HUES48 (cell line): ENCODE measurements at regions not wholly inside any gene's neighbourhood (a gene's known extent, or its start where the extent isn't known, plus 50 kb on each side); places are given as distances from the start of the nearest gene placed in this dataset.

Source experiments
- H3K27ac ChIP-seq: one replicate; pipeline ENCODE4 v1.7.0; 2013; ENCODE audit warnings: low read depth, low read length, inconsistent platforms
- H3K27me3 ChIP-seq: 2 replicates; pipeline ENCODE4 v1.6.1; 2013; ENCODE audit warnings: mild to moderate bottlenecking, low read length; ENCODE audit not compliant: control insufficient read depth, insufficient read depth
- H3K36me3 ChIP-seq: 2 replicates; pipeline ENCODE4 v1.6.1; 2013; ENCODE audit warnings: low read length; ENCODE audit not compliant: control insufficient read depth, insufficient read depth
- H3K4me1 ChIP-seq: 2 replicates; pipeline ENCODE4 v1.6.1; 2013; ENCODE audit warnings: mild to moderate bottlenecking, low read length; ENCODE audit not compliant: control insufficient read depth, insufficient read depth
- H3K4me3 ChIP-seq: 2 replicates; pipeline ENCODE4 v1.5.1; 2013; ENCODE audit warnings: mild to moderate bottlenecking, low read depth, low read length
- H3K9ac ChIP-seq: 2 replicates; pipeline ENCODE4 v1.6.1; 2013; ENCODE audit warnings: mild to moderate bottlenecking, low read depth, low read length, moderate library complexity
- H3K9me3 ChIP-seq: 2 replicates; pipeline ENCODE4 v1.6.1; 2013; ENCODE audit warnings: low read length; ENCODE audit not compliant: control insufficient read depth, insufficient read depth

GRCh38 chr6:9112544-9112943 lies 677.2 kb upstream of the SLC35B3 start:
- H3K4me3 ChIP-seq: no peak overlapping the region
- H3K9ac ChIP-seq: no peak overlapping the region
- H3K36me3 ChIP-seq: no peaks in the 10 kb centered on the region
- H3K27ac ChIP-seq: no peak overlapping the region
- H3K27me3 ChIP-seq: no peaks in the 10 kb centered on the region
- peaks cover 7% of the 10 kb centered on the region for H3K4me1 ChIP-seq
- H3K9me3 ChIP-seq: no peaks in the 10 kb centered on the region

GRCh38 chr6:9103876-9104521 lies 668.7 kb upstream of the SLC35B3 start:
- H3K27me3 ChIP-seq: no peaks in the 10 kb centered on the region
- H3K27ac ChIP-seq: no peak overlapping the region
- no peak overlapping the region for H3K9ac ChIP-seq
- H3K4me1 ChIP-seq: no peaks in the 10 kb centered on the region
- H3K9me3 ChIP-seq: no peaks in the 10 kb centered on the region
- H3K36me3 ChIP-seq: no peaks in the 10 kb centered on the region
- H3K4me3 ChIP-seq: no peak overlapping the region

GRCh38 chr6:9101920-9102319 lies 666.6 kb upstream of the SLC35B3 start:
- Histone ChIP-seq H3K9me3 (no peaks in the 10 kb centered on the region), H3K9ac (no peak overlapping the region), H3K4me1 (no peaks in the 10 kb centered on the region), H3K27ac (no peak overlapping the region), H3K36me3 (no peaks in the 10 kb centered on the region), H3K4me3 (no peak overlapping the region), H3K27me3 (no peaks in the 10 kb centered on the region)

GRCh38 chr6:9100869-9101580 lies 665.7 kb upstream of the SLC35B3 start:
- H3K27ac ChIP-seq: no peak overlapping the region

GRCh38 chr6:9095729-9096128 lies 660.4 kb upstream of the SLC35B3 start:
- Histone ChIP-seq H3K36me3 (no peaks in the 10 kb centered on the region), H3K4me1 (peaks cover 5% of the 10 kb centered on the region; the same call in 1 of the 2 replicates), H3K9me3 (no peaks in the 10 kb centered on the region), H3K27ac (no peak overlapping the region), H3K27me3 (no peaks in the 10 kb centered on the region), H3K9ac (no peak overlapping the region), H3K4me3 (no peak overlapping the region)

More at GRCh38 chr6:9100869-9101580, 665.7 kb upstream of the SLC35B3 start:
- H3K4me3 ChIP-seq: no peak overlapping the region
- no peaks in the 10 kb centered on the region for H3K9me3 ChIP-seq
- no peaks in the 10 kb centered on the region for H3K4me1 ChIP-seq
- H3K36me3 ChIP-seq: no peaks in the 10 kb centered on the region
- H3K9ac ChIP-seq: no peak overlapping the region
- H3K27me3 ChIP-seq: no peaks in the 10 kb centered on the region

GRCh38 chr6:9095137-9095536 lies 659.8 kb upstream of the SLC35B3 start:
- Histone ChIP-seq H3K4me1 (peaks cover 5% of the 10 kb centered on the region; the same call in 1 of the 2 replicates), H3K27ac (no peak overlapping the region), H3K36me3 (no peaks in the 10 kb centered on the region), H3K9me3 (no peaks in the 10 kb centered on the region), H3K27me3 (no peaks in the 10 kb centered on the region), H3K9ac (no peak overlapping the region), H3K4me3 (no peak overlapping the region)

- H3K4me3 ChIP-seq: no peak overlapping the region
- peaks cover 9% of the 10 kb centered on the region for H3K4me1 ChIP-seq
- H3K9ac ChIP-seq: no peak overlapping the region
- H3K27me3 ChIP-seq: no peaks in the 10 kb centered on the region
- no peak overlapping the region for H3K27ac ChIP-seq
- H3K9me3 ChIP-seq: no peaks in the 10 kb centered on the region
- H3K36me3 ChIP-seq: no peaks in the 10 kb centered on the region
These were observed 654.4 kb upstream of the SLC35B3 start for GRCh38 chr6:9089724-9090123.

- no peak overlapping the region for H3K4me3 ChIP-seq
- H3K9ac ChIP-seq: no peak overlapping the region
- H3K9me3 ChIP-seq: no peaks in the 10 kb centered on the region
- peaks cover 10% of the 10 kb centered on the region for H3K4me1 ChIP-seq
- H3K36me3 ChIP-seq: no peaks in the 10 kb centered on the region
- H3K27me3 ChIP-seq: no peaks in the 10 kb centered on the region
- no peak overlapping the region for H3K27ac ChIP-seq
These were observed 652.1 kb upstream of the SLC35B3 start for GRCh38 chr6:9087470-9087869.

GRCh38 chr6:9086331-9086730 lies 651.0 kb upstream of the SLC35B3 start:
- no peaks in the 10 kb centered on the region for H3K36me3 ChIP-seq
- H3K4me3 ChIP-seq: no peak overlapping the region
- H3K27ac ChIP-seq: no peak overlapping the region

GRCh38 chr6:9085709-9086070 lies 650.3 kb upstream of the SLC35B3 start:
- Histone ChIP-seq H3K9me3 (no peaks in the 10 kb centered on the region), H3K9ac (no peak overlapping the region), H3K36me3 (no peaks in the 10 kb centered on the region), H3K4me3 (no peak overlapping the region), H3K27ac (no peak overlapping the region), H3K4me1 (peaks cover 10% of the 10 kb centered on the region), H3K27me3 (no peaks in the 10 kb centered on the region)

More at GRCh38 chr6:9086331-9086730, 651.0 kb upstream of the SLC35B3 start:
- Histone ChIP-seq H3K9ac (no peak overlapping the region), H3K9me3 (no peaks in the 10 kb centered on the region), H3K4me1 (peaks cover 10% of the 10 kb centered on the region), H3K27me3 (no peaks in the 10 kb centered on the region)

GRCh38 chr6:9085054-9085708 lies 649.8 kb upstream of the SLC35B3 start:
- Histone ChIP-seq H3K36me3 (no peaks in the 10 kb centered on the region), H3K27ac (no peak overlapping the region), H3K4me3 (no peak overlapping the region), H3K9me3 (no peaks in the 10 kb centered on the region), H3K4me1 (peaks cover 10% of the 10 kb centered on the region), H3K27me3 (no peaks in the 10 kb centered on the region), H3K9ac (no peak overlapping the region)
